Chondrocyte (in vitro differentiated cells): ENCODE measurements at regions not wholly inside any gene's neighbourhood (a gene's known extent, or its start where the extent isn't known, plus 50 kb on each side); places are given as distances from the start of the nearest gene placed in this dataset.

Source experiments
- DNase-seq: peaks from one replicate; pipeline ENCODE4 v3.0.0; 2021; ENCODE audit warnings: mixed read lengths, low spot score
- H3K27ac Mint-ChIP-seq: one replicate; pipeline ENCODE4 v1.8.0; 2021; ENCODE audit warnings: mild to moderate bottlenecking, moderate library complexity, mixed read lengths; ENCODE audit not compliant: unreplicated experiment
- H3K27me3 Mint-ChIP-seq: 2 replicates; pipeline ENCODE4 v1.8.0; 2021; ENCODE audit warnings: low read depth, mixed read lengths
- H3K36me3 Mint-ChIP-seq: 2 replicates; pipeline ENCODE4 v1.8.0; 2021; ENCODE audit warnings: low read depth, mixed read lengths
- H3K4me1 Mint-ChIP-seq: 2 replicates; pipeline ENCODE4 v1.8.0; 2021; ENCODE audit warnings: low read depth, mild to moderate bottlenecking, mixed read lengths
- H3K4me3 Mint-ChIP-seq: one replicate; pipeline ENCODE4 v1.8.0; 2021; ENCODE audit warnings: mild to moderate bottlenecking, moderate library complexity, mixed read lengths; ENCODE audit not compliant: unreplicated experiment
- H3K9me3 Mint-ChIP-seq: 2 replicates; pipeline ENCODE4 v1.8.0; 2021; ENCODE audit warnings: low read depth, mixed read lengths
- TF ChIP-seq, protein P1 (sequence below): fragments of 200-600 bp; sonication (generic); IDR thresholded peaks from 2 replicates; pipeline ENCODE4 v1.5.0; 2021; ENCODE audit warnings: antibody characterized with exemption, mild to moderate bottlenecking, moderate library complexity

DNA sequence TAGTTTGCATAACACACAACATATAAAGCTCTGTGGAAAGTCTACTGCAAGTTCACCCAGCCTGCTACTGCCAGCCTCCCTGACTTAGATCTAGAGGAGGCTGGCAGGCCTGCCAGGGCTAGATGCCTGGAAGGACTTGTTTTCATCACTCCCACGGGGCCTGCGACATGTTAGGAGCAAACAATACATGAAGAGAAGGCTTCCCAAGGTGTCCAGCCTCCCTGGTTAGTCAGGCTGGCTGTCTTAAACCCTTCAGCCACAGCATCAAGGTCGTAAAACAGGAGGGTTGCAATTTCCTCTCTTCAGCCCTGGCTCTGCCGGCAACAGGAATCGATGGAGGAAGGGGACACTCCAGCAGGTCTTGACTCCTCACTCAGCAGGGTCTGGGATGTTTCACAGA is 104.5 kb downstream of the NGF start:
- Mint-ChIP-seq H3K27ac (no peak overlapping the region), H3K4me3 (no peak overlapping the region), H3K27me3 (no peaks in the 10 kb centered on the region), H3K36me3 (peaks cover 2% of the 10 kb centered on the region), H3K4me1 (peaks cover 5% of the 10 kb centered on the region), H3K9me3 (peaks cover 6% of the 10 kb centered on the region)
- DNase-seq, result no peak
- TF ChIP-seq, protein P1, sequence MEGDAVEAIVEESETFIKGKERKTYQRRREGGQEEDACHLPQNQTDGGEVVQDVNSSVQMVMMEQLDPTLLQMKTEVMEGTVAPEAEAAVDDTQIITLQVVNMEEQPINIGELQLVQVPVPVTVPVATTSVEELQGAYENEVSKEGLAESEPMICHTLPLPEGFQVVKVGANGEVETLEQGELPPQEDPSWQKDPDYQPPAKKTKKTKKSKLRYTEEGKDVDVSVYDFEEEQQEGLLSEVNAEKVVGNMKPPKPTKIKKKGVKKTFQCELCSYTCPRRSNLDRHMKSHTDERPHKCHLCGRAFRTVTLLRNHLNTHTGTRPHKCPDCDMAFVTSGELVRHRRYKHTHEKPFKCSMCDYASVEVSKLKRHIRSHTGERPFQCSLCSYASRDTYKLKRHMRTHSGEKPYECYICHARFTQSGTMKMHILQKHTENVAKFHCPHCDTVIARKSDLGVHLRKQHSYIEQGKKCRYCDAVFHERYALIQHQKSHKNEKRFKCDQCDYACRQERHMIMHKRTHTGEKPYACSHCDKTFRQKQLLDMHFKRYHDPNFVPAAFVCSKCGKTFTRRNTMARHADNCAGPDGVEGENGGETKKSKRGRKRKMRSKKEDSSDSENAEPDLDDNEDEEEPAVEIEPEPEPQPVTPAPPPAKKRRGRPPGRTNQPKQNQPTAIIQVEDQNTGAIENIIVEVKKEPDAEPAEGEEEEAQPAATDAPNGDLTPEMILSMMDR, result no peak

DNA sequence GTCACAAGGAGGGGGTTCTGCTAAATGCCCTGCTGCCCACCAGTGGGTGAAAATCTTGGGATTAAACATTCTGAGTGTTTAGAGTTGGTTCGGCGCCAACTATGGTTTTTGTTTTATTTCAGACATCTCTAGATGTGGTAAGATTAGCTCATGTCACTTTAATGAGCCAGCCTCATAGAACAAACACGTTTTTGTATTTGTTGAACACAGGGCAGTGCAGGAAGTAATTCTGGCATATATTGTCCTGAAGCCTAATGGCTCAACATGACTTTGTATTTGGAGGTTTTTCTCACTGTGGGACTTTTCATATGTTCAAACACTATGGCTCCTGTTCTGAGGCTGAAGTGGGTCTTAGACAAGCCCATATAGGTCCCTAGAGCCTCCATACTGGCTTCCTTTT is 107.8 kb downstream of the NGF start:
- TF ChIP-seq, protein P1, result no peak
- H3K36me3 Mint-ChIP-seq, result no peaks in the 10 kb centered on the region

DNA sequence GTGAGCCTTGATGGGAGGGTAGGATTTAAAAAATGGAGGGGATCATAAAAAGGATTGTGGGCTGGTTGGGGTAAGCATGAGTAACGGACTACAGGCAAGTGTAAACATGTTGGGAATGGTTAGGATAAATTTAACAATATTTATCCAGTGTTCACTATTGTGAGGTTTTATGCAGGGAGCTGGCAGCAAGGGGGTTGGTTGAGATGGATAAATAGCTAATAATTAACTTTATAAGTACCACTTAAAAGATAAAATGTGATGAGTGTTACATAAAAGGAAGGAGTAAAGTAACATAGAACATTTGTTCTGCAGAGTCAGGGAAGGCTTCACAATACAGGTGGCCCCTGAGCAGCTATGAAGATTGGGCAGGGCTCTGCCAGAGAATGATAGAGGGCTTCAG is 109.0 kb downstream of the NGF start:
- Mint-ChIP-seq H3K27ac (no peak overlapping the region), H3K4me1 (peaks cover 3% of the 10 kb centered on the region), H3K27me3 (no peaks in the 10 kb centered on the region), H3K36me3 (no peaks in the 10 kb centered on the region), H3K9me3 (no peaks in the 10 kb centered on the region), H3K4me3 (no peak overlapping the region)
- TF ChIP-seq, protein P1, result no peak
- no peak for DNase-seq

More for the DNA sequence above, 107.8 kb downstream of the NGF start:
- Mint-ChIP-seq H3K27me3 (no peaks in the 10 kb centered on the region), H3K4me3 (no peak overlapping the region), H3K9me3 (no peaks in the 10 kb centered on the region), H3K27ac (no peak overlapping the region), H3K4me1 (peaks cover 3% of the 10 kb centered on the region)
- no peak for DNase-seq

DNA sequence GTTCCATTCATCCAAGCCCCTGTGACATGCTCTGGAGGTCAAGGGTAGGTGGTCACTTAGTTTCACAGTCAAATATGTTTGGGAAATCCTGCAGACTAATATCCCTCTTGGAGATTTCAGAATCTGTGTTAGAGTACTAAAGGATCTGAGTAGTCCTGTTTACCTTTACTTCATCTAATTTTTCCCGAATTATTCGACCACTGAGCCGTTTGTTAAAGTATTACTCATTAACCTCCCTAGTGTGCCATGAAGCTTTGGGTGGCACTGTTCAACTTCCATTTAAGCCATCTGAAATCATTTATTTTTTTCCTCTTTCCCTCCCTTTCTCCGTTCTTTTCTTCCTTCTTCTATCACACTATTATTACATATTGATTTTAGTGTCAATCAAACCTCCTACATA is 109.9 kb downstream of the NGF start:
- Mint-ChIP-seq H3K9me3 (no peaks in the 10 kb centered on the region), H3K27me3 (no peaks in the 10 kb centered on the region), H3K4me3 (no peak overlapping the region), H3K27ac (no peak overlapping the region), H3K36me3 (no peaks in the 10 kb centered on the region), H3K4me1 (peaks cover 3% of the 10 kb centered on the region)
- DNase-seq, result no peak
- TF ChIP-seq, protein P1, result no peak

DNA sequence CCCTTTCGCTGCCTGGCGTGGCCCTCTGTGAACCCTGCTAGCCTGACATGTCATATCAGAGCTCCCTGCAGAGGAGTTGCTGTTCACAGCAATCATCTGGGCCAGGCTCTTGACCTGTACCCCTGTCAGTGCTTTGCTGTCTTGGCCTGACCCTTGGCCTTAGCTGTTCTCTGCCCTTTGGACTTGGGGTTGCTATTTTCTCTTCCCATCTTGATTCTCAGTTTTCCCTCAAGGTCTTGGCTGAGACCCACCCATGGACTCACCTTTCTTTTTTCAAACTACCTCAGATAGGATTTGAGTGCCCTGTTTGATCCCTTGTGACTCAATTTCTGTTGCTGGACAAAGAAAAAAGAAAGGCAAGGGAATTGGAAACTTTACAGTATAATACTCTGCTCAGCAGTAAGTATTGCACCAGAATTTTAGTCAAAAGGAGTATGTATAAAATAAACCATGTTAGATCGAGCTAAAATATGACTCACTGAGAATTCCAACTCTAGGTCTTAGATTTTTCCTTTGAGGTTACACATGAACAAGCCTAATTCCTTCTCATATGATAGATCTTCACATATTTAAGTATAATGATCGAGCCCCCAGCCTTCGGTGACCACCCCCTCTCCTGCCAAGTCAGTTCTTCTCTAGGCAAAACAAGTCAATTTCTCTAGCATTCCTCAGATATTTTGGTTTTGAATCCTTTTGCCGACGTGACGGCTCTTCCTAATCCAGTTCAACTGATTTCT is 110.5 kb downstream of the NGF start:
- peaks cover 9% of the 10 kb centered on the region for H3K4me1 Mint-ChIP-seq
- no peak overlapping the region for H3K27ac Mint-ChIP-seq
- no peaks in the 10 kb centered on the region for H3K9me3 Mint-ChIP-seq
- H3K36me3 Mint-ChIP-seq, result no peaks in the 10 kb centered on the region
- TF ChIP-seq, protein P1, result no peak
- no peaks in the 10 kb centered on the region for H3K27me3 Mint-ChIP-seq
- no peak for DNase-seq
- no peak overlapping the region for H3K4me3 Mint-ChIP-seq
